Liver (tissue), 3 donors: ENCODE measurements at regions not wholly inside any gene's neighbourhood (a gene's known extent, or its start where the extent isn't known, plus 50 kb on each side); places are given as distances from the start of the nearest gene placed in this dataset.

ENCODE experiments used
- CTCF ChIP-seq: fragments of 150-350 bp; IDR thresholded peaks from 2 replicates; pipeline ENCODE4 v1.5.1; 2017; ENCODE audit warnings: improper control_type of control experiment, low read depth, low read length; ENCODE audit not compliant: missing input control
- GABPA ChIP-seq, 2 donors: IDR thresholded peaks in 1 of 2; conservative IDR thresholded peaks in 1 of 2; 2 replicates each; pipeline ENCODE4 v1.6.1; 2016; ENCODE audit warnings: antibody characterized with exemption in 2 of 2, mild to moderate bottlenecking in 1 of 2, moderate library complexity in 1 of 2
- MAX ChIP-seq: IDR thresholded peaks from 2 replicates; pipeline ENCODE4 v1.6.1; 2016; ENCODE audit warnings: antibody characterized with exemption
- RAD21 ChIP-seq, 2 donors: IDR thresholded peaks; 2 replicates each; pipeline ENCODE4 v1.6.1; 2016; ENCODE audit warnings: antibody characterized with exemption in 2 of 2, mild to moderate bottlenecking in 2 of 2
- ZBTB33 ChIP-seq: IDR thresholded peaks from 2 replicates; pipeline ENCODE4 v1.6.1; 2016; ENCODE audit warnings: antibody characterized with exemption
- donor health status: healthy.
- donor health status: healthy.

- TF ChIP-seq GABPA (IDR thresholded peaks at IDR 0.05 in 1 of 2, conservative IDR thresholded peaks at IDR 0.05 in 1 of 2) (no peak), RAD21 (IDR thresholded peaks at IDR 0.05) (no peak), CTCF (no peak), MAX (no peak), ZBTB33 (no peak)
These were observed 161.6 kb upstream of the FRMD4B start for GRCh38 chr3:69547461-69547880.
